ENCODE measurements at regions not wholly inside any gene's neighbourhood (a gene's known extent, or its start where the extent isn't known, plus 50 kb on each side); places are given as distances from the start of the nearest gene placed in this dataset.

DNA sequence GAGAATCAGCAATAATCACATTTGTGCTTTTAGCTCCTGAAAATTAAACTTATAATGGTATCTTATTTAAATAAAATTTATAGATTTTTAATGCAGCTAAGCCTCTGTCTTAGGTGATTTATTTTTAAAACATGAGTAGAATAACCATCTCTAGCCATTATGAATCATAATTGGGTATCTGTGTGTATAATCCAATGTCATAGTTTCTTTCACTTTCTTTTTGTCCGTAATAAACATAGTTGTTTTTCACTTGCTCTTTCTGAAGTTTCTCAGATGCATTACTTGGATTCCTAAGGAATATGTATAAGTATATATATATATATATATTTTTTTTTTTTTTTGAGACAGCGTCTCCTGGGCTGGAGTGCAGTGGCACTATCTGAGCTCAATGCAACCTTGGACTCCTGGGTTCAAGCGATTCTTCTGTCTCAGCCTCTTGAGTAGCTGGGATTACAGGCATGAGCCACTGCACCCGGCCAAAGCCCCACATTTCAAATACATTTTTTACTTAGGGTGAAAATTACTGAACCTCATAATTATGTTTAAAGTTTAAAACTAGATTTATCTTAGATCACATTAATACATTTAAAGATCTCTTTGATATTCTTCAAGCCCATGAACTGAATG, 377.1 kb downstream of the PRDM9 start:
- H3K4me1 ChIP-seq (ENCODE audit: control insufficient read depth, insufficient read depth, low read length), result no peaks in the 10 kb centered on the region
- DNase-seq, result no peak
- H3K4me1 Mint-ChIP-seq, result no peaks in the 10 kb centered on the region
- TF ChIP-seq, protein P1, sequence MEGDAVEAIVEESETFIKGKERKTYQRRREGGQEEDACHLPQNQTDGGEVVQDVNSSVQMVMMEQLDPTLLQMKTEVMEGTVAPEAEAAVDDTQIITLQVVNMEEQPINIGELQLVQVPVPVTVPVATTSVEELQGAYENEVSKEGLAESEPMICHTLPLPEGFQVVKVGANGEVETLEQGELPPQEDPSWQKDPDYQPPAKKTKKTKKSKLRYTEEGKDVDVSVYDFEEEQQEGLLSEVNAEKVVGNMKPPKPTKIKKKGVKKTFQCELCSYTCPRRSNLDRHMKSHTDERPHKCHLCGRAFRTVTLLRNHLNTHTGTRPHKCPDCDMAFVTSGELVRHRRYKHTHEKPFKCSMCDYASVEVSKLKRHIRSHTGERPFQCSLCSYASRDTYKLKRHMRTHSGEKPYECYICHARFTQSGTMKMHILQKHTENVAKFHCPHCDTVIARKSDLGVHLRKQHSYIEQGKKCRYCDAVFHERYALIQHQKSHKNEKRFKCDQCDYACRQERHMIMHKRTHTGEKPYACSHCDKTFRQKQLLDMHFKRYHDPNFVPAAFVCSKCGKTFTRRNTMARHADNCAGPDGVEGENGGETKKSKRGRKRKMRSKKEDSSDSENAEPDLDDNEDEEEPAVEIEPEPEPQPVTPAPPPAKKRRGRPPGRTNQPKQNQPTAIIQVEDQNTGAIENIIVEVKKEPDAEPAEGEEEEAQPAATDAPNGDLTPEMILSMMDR (conservative IDR thresholded peaks at IDR 0.05), result no peak
- H3K36me3 ChIP-seq (ENCODE audit: control insufficient read depth, insufficient read depth, low read length), result no peaks in the 10 kb centered on the region
- no peak overlapping the region for H3K4me3 ChIP-seq (ENCODE audit: low read length)
- H3K27me3 Mint-ChIP-seq (ENCODE audit: insufficient read depth), result no peaks in the 10 kb centered on the region
- no peaks in the 10 kb centered on the region for H3K27me3 ChIP-seq (ENCODE audit: control insufficient read depth, insufficient read depth, low read length, poor library complexity, severe bottlenecking)
- no peak overlapping the region for H3K4me3 Mint-ChIP-seq
- H3K27ac ChIP-seq (ENCODE audit: low read depth, low read length), result no peak overlapping the region
- peaks cover 3% of the 10 kb centered on the region for H3K9me3 Mint-ChIP-seq
- H3K36me3 Mint-ChIP-seq (ENCODE audit: low read depth), result peaks cover 2% of the 10 kb centered on the region
- H3K9me3 ChIP-seq (ENCODE audit: control insufficient read depth, low read length), result no peaks in the 10 kb centered on the region
- 87% methylated on average over 4 of the region's 4 CpGs; no CpG with 5 or more reads in 1 of the 2 experiments for WGBS, 2 experiments (ENCODE audit: insufficient coverage in 1 of 2, insufficient read length in 1 of 2)
- no peak overlapping the region for H3K27ac Mint-ChIP-seq
- H3K9ac ChIP-seq (ENCODE audit: extremely low read depth, low read length, poor library complexity, severe bottlenecking), result no peak overlapping the region

DNA sequence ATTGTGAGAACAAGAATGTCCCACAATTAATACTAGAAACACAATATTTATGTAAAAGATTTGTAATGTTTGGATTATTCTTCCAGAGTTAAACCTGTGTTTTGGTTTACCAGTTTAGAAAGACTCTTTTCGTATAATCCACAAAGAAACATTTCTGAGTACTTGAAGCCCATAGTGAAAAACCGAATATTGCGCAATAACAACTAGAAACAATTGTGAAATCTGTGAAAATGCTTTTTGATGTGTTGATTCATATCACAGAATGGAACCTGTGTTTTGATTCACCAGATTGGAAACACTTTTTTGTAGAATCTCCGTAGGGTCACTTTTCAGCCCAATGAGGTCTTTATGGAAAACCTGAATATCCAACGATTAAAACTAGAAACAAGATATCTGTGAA, 386.2 kb downstream of the PRDM9 start:
- 90 to 97% methylated on average over 2 to 5 of the region's 5 CpGs for WGBS, 2 experiments (ENCODE audit: insufficient coverage in 1 of 2, insufficient read length in 1 of 2)
- TF ChIP-seq, protein P1 (conservative IDR thresholded peaks at IDR 0.05), result no peak
- no peaks in the 10 kb centered on the region for H3K27me3 ChIP-seq (ENCODE audit: control insufficient read depth, insufficient read depth, low read length, poor library complexity, severe bottlenecking)

DNA sequence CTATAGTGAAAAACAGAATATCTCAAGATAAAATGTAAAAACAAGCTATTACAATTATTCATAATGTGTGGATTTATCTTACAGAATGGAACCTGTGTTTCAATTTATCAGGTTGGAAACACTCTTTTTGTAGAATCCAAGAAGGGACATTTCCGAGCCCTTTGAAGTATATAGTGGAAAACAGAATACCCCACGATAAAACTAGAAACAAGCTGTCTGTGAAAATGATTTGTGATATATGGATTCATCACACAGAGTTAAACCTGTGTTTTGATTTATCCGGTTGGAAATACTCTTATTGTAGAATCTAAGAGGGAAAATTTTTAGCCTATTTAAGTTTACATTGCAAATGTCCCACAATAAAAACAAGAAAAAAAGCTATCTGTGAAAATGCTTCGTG, 388.2 kb downstream of the PRDM9 start:
- no peaks in the 10 kb centered on the region for H3K4me1 Mint-ChIP-seq
- H3K27ac ChIP-seq (ENCODE audit: low read depth, low read length), result no peak overlapping the region
- H3K27ac Mint-ChIP-seq, result no peak overlapping the region
- no peak overlapping the region for H3K9ac ChIP-seq (ENCODE audit: extremely low read depth, low read length, poor library complexity, severe bottlenecking)
- H3K4me3 Mint-ChIP-seq, result no peak overlapping the region
- H3K4me1 ChIP-seq (ENCODE audit: control insufficient read depth, insufficient read depth, low read length), result no peaks in the 10 kb centered on the region
- no peaks in the 10 kb centered on the region for H3K27me3 ChIP-seq (ENCODE audit: control insufficient read depth, insufficient read depth, low read length, poor library complexity, severe bottlenecking)
- TF ChIP-seq, protein P1 (conservative IDR thresholded peaks at IDR 0.05), result no peak
- H3K9me3 ChIP-seq (ENCODE audit: control insufficient read depth, low read length), result peaks cover 47% of the 10 kb centered on the region
- H3K36me3 ChIP-seq (ENCODE audit: control insufficient read depth, insufficient read depth, low read length), result no peaks in the 10 kb centered on the region
- H3K9me3 Mint-ChIP-seq, result peaks cover 59% of the 10 kb centered on the region
- no peaks in the 10 kb centered on the region for H3K27me3 Mint-ChIP-seq (ENCODE audit: insufficient read depth)
- no peak overlapping the region for H3K4me3 ChIP-seq (ENCODE audit: low read length)
- no peak for DNase-seq
- WGBS, 2 experiments (ENCODE audit: insufficient coverage in 1 of 2, insufficient read length in 1 of 2), result 89% methylated on average over 4 of the region's 4 CpGs; no CpG with 5 or more reads in 1 of the 2 experiments
- no peaks in the 10 kb centered on the region for H3K36me3 Mint-ChIP-seq (ENCODE audit: low read depth)

More for the DNA sequence above, 386.2 kb downstream of the PRDM9 start:
- Histone ChIP-seq H3K27ac (ENCODE audit: low read depth, low read length) (no peak overlapping the region), H3K4me3 (ENCODE audit: low read length) (no peak overlapping the region), H3K36me3 (ENCODE audit: control insufficient read depth, insufficient read depth, low read length) (no peaks in the 10 kb centered on the region), H3K9ac (ENCODE audit: extremely low read depth, low read length, poor library complexity, severe bottlenecking) (no peak overlapping the region), H3K4me1 (ENCODE audit: control insufficient read depth, insufficient read depth, low read length) (no peaks in the 10 kb centered on the region), H3K9me3 (ENCODE audit: control insufficient read depth, low read length) (peaks cover 33% of the 10 kb centered on the region)
- no peak overlapping the region for H3K4me3 Mint-ChIP-seq
- no peak for DNase-seq
- peaks cover 57% of the 10 kb centered on the region for H3K9me3 Mint-ChIP-seq
- H3K27me3 Mint-ChIP-seq (ENCODE audit: insufficient read depth), result no peaks in the 10 kb centered on the region
- H3K27ac Mint-ChIP-seq, result no peak overlapping the region
- H3K36me3 Mint-ChIP-seq (ENCODE audit: low read depth), result no peaks in the 10 kb centered on the region
- no peaks in the 10 kb centered on the region for H3K4me1 Mint-ChIP-seq

All from endodermal cell (in vitro differentiated cells).